HG03575 (cell line): ENCODE measurements at regions not wholly inside any gene's neighbourhood (a gene's known extent, or its start where the extent isn't known, plus 50 kb on each side); places are given as distances from the start of the nearest gene placed in this dataset.
A peak's percentile ranks its signal among the peaks of the same experiment; 100 is the strongest.

Experiments used
- ATAC-seq: cut with Tn5 transposase; IDR thresholded peaks from one replicate; pipeline ENCODE4 v1.9.1; 2021; ENCODE audit not compliant: unreplicated experiment, insufficient number of reproducible peaks, low FRiP score; ENCODE audit errors: extremely low read depth

GRCh38 chr12:45547132-45547531, 182.4 kb upstream of the ARID2 start:
- no peak for ATAC-seq

- ATAC-seq = no peak
Observed at GRCh38 chr12:45547822-45548221, 181.7 kb upstream of the ARID2 start.

- no peak for ATAC-seq
Observed at GRCh38 chr12:45548426-45548825, 181.1 kb upstream of the ARID2 start.

GRCh38 chr12:45549337-45549902, 180.1 kb upstream of the ARID2 start:
- no peak for ATAC-seq

- ATAC-seq = no peak
Observed at GRCh38 chr12:45553204-45553603, 176.3 kb upstream of the ARID2 start.

GRCh38 chr12:45557016-45557415, 172.5 kb upstream of the ARID2 start:
- no peak for ATAC-seq

- ATAC-seq = no peak
Observed at GRCh38 chr12:45558353-45558752, 171.2 kb upstream of the ARID2 start.

- ATAC-seq = no peak
Observed at GRCh38 chr12:45559537-45559936, 170.0 kb upstream of the ARID2 start.

- no peak for ATAC-seq
Observed at GRCh38 chr12:45560689-45561088, 168.8 kb upstream of the ARID2 start.

GRCh38 chr12:45561488-45561887, 168.0 kb upstream of the ARID2 start:
- ATAC-seq = no peak

GRCh38 chr12:45565590-45565989, 163.9 kb upstream of the ARID2 start:
- ATAC-seq = no peak

GRCh38 chr12:45566257-45566656, 163.2 kb upstream of the ARID2 start:
- ATAC-seq = no peak

- ATAC-seq = no peak
Observed at GRCh38 chr12:45568808-45569207, 160.7 kb upstream of the ARID2 start.

GRCh38 chr12:45570501-45570900, 159.0 kb upstream of the ARID2 start:
- no peak for ATAC-seq

GRCh38 chr12:45572114-45572513, 157.4 kb upstream of the ARID2 start:
- no peak for ATAC-seq

GRCh38 chr12:45575417-45575816, 154.1 kb upstream of the ARID2 start:
- ATAC-seq = no peak

- peak; percentile 48 for ATAC-seq
Observed at GRCh38 chr12:45575823-45576475, 153.6 kb upstream of the ARID2 start.

GRCh38 chr12:45577844-45578399, 151.6 kb upstream of the ARID2 start:
- no peak for ATAC-seq

- ATAC-seq = no peak
Observed at GRCh38 chr12:45580356-45580969, 149.0 kb upstream of the ARID2 start.

- ATAC-seq = no peak
Observed at GRCh38 chr12:45581112-45581511, 148.4 kb upstream of the ARID2 start.
